T-helper 17 cell (primary cell): ENCODE measurements at regions not wholly inside any gene's neighbourhood (a gene's known extent, or its start where the extent isn't known, plus 50 kb on each side); places are given as distances from the start of the nearest gene placed in this dataset.

Experiments
- ATAC-seq: fragments of 150-1000 bp; cut with Tn5 transposase; 2 replicates; pipeline ENCODE4 v1.10.0; 2021; ENCODE audit warnings: mild to moderate bottlenecking, moderate library complexity
- DNase-seq, 3 donors: peaks; one replicate each; pipeline versions ENCODE4 v3.0.0 to v3.0.0-alpha.2; 2020 to 2021
- H3K9me3 ChIP-seq: one replicate; pipeline ENCODE4 v1.7.0; 2013; ENCODE audit warnings: low read length, mild to moderate bottlenecking; ENCODE audit not compliant: control insufficient read depth, poor library complexity, severe bottlenecking
- H3K27ac Mint-ChIP-seq: one replicate; pipeline ENCODE4 v1.8.0; 2022; ENCODE audit warnings: mild to moderate bottlenecking, moderate library complexity, mixed read lengths
- H3K27me3 Mint-ChIP-seq: one replicate; pipeline ENCODE4 v1.8.0; 2022; ENCODE audit warnings: mixed read lengths
- H3K36me3 Mint-ChIP-seq: one replicate; pipeline ENCODE4 v1.8.0; 2022; ENCODE audit warnings: low read depth, mixed read lengths
- H3K4me1 Mint-ChIP-seq: one replicate; pipeline ENCODE4 v1.8.0; 2022; ENCODE audit warnings: mild to moderate bottlenecking, mixed read lengths
- H3K4me3 Mint-ChIP-seq: one replicate; pipeline ENCODE4 v1.8.0; 2022; ENCODE audit warnings: mild to moderate bottlenecking, moderate library complexity, mixed read lengths

- Mint-ChIP-seq H3K36me3 (no peaks in the 10 kb centered on the region), H3K4me1 (peaks cover 3% of the 10 kb centered on the region), H3K27ac (no peak overlapping the region), H3K4me3 (no peak overlapping the region), H3K27me3 (peaks cover 49% of the 10 kb centered on the region)
- H3K9me3 ChIP-seq = no peaks in the 10 kb centered on the region
- no peak for ATAC-seq
- DNase-seq = no peak
These were observed 51.2 kb upstream of the GLI2 start for GRCh38 chr2:120684289-120685065.

- peaks cover under 1% of the 10 kb centered on the region for H3K4me1 Mint-ChIP-seq
These were observed 50.3 kb upstream of the GLI2 start for GRCh38 chr2:120685066-120685973.

More at GRCh38 chr2:120685066-120685973, 50.3 kb upstream of the GLI2 start:
- Mint-ChIP-seq H3K27me3 (peaks cover 49% of the 10 kb centered on the region), H3K4me3 (no peak overlapping the region), H3K27ac (no peak overlapping the region), H3K36me3 (no peaks in the 10 kb centered on the region)
- no peaks in the 10 kb centered on the region for H3K9me3 ChIP-seq
- DNase-seq = no peak
- ATAC-seq = no peak
